SIG-M5 treated with dmso at 0.1 percent for 504 hours (cell line): ENCODE measurements at regions not wholly inside any gene's neighbourhood (a gene's known extent, or its start where the extent isn't known, plus 50 kb on each side); places are given as distances from the start of the nearest gene placed in this dataset.
"Not testable (repeated sequence)": the region's sequence is repeated elsewhere in the genome, so short reads cannot be mapped to it uniquely, and the experiment has no call there.

ENCODE experiments used
- DNase-seq: peaks from one replicate; lab custom pipeline; 2025; ENCODE audit not compliant: unreplicated experiment; lab: John Stamatoyannopoulos, UW

DNA sequence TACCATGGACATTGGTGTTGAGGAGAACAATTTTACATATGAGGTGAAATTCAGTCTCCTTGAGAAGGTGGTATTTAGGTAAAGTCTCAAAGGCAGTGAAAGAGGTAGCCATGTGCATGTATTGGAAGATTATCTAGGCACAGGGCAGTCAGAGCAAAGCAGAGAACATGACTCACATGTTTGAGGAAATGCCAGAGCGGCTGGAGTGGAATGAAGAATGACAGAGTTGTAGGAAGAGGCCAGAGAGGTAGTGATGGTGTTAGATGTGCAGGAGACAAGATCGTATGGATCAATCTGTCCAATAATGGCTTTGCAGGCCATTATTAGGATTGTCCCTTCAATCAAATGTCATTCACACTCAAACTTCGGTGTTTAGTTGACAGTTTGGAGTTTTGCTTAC is 449.4 kb upstream of the PTCHD4 start:
- DNase-seq = no peak

DNA sequence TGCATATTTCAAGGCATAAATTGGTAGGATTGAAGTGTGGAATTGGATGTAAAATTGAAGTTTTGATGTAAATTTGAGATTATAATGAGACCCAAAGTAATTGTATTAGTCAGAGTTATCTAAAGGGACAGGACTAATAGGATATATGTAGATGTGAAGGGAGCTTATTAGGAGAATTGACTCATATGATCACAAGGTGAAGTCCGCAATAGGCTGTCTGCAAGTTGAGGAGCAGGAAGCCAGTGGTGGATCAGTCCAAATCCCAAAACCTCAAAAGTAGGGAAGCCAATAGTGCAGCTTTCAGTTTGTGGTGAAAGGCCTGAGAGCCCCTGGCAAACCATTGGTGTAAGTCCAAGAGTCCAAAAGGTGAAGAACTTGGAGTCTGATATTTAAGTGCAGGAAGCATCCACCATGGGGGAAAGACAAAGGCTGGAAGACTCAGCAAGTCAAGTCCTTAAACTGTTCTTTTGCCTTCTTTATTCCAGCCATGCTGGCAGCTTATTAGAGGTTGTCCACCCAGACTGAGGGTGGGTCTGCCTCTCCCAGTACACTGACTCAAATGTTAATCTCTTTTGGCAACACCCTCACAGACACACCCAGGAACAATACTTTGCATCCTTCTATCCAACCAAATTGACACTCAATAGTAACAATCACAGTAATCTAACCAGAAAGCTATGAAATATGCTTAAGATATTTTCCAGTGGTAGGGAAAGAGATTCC is 442.6 kb upstream of the PTCHD4 start:
- DNase-seq = no peak

DNA sequence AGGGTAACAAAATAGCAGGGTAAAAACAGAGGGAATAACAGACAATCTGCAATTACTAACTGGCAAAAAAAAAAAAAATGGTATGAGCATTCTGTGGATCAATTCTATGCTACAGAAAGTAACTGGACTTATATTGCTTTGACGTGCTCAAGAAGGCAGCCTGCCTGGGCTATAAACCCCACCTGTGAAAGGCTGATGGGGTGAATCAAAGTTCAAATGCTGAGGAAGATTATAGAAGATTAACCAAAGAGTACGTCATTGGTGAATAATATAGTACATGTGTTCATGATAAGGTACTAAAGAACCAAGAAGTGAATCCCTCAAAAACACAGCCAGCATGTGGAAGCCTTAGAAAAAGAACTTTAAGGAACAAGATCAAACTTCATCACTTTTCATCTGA is 441.9 kb upstream of the PTCHD4 start:
- DNase-seq = no peak

DNA sequence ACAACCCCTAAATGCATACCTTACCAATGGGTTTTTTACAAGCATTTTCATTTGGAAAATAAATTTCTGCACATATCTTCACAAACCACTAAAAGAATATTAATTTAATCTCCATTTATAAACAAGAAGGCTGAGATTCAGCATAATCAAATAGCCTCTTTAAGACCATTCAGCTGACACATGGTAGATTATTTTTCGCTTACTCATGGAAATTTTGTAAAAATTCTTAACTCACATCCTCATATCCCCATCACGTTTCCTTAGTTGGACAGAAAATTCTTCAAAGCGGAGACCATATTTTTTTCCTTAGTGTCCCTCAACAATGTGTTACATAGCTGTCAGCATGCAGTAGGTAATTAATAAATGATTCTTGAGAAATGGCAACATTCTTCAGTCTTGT is 439.6 kb upstream of the PTCHD4 start:
- no peak for DNase-seq

DNA sequence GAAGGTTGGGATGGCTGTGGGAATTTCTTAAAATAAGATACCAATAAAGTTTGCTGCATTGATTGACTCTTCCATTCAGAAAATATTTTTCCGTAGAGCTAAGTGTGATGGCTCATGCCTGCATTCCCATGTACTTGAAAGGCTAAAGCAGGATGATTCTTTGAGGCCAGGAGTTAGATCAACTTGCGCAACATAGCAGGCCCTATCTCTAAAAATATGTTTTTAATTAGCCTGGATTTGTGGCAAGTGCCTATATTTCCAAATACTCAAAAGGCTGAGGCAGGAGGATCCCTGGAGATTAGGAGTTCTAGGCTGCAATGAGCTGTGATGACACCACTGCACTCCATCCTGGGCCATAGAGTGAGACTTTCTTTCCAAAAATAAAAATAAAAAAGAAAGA is 431.2 kb upstream of the PTCHD4 start:
- no peak for DNase-seq

DNA sequence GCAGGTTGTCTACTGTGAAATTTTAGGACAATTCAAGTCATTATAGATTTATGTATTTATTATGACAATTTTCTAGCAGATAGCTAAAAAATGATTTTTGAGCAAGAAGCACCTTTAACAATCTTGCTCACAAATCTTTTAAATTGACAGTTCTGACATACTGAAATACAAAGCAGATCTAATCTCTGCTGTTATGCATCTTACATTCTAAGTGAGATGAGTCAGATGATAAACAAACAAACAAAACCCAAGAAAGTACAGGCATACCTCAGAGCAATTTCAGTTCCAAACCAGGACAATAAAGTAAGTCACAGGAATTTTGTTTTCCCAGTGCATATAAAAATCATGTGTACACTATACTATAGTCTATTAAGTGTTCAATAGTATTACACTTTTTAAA is 430.7 kb upstream of the PTCHD4 start:
- no peak for DNase-seq

DNA sequence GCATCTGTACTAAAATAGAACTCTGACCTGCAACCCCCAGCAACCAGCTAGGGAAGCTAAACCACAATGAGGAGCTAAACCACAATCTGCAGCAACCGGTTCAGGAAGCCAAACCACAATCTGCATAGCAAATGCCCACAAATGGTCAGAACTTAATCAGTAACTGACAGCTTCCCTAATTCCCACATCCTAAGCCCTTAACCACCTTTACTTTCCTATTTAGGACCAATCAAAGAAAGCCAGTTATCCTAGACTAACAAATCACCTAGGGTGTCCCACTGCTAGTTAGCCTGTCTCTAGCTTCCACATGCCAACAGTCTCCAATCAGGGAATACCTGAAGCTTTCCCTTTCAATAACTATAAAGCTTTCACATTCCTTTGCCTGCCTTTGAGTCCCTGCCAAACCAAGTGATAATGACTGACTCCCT is 424.6 kb upstream of the PTCHD4 start:
- no peak for DNase-seq

DNA sequence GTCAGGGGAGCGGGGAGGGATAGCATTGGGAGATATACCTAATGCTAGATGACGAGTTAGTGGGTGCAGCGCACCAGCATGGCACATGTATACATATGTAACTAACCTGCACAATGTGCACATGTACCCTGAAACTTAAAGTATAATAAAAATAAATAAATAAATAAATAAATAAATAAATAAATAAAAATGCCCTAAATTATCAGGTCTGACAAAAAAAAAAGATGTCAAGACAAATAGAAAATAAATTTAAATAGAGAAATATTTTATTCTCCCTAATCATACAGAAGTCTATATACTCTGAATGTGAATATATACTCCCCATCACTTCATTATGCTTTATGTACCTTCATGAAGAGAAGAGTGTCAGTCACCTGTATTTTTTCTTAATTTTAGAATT is 420.0 kb upstream of the PTCHD4 start:
- not testable (repeated sequence) for DNase-seq

DNA sequence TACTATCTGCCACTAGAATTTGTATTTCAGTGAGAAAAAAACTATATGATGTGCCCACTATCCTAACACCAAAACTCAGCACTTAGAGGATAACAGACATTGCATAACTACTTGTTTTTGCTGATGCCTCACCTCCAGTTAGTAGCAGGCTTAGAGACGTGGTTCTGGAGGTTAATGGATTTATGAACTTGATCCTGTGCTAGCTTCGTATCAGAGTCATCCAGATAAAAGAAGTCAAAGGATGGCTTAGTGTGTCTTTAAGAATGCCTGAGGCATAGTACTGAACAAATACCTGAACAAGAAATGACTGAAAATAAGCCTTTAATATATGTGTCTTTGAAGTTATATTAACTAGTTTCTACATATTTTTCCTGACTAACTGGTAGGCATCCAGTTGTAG is 414.9 kb upstream of the PTCHD4 start:
- DNase-seq = no peak

DNA sequence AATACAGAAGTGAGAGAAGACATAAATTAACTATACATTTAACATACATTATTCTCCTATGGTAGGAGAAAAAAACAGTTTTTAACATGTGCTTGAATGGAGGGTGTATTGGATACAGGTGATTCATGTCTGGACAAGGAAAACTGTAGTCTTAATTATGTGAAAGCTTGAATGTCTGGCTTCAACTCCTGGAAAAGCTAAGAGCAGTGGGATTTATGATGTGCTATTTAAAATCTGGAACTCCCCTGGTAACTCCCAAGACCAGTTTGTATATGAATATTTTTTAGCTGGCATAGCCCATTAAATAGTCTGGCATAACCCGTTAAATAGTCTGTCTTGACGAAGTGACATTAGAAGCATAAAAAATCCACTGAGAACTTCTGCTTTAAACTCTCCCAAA is 410.0 kb upstream of the PTCHD4 start:
- no peak for DNase-seq

DNA sequence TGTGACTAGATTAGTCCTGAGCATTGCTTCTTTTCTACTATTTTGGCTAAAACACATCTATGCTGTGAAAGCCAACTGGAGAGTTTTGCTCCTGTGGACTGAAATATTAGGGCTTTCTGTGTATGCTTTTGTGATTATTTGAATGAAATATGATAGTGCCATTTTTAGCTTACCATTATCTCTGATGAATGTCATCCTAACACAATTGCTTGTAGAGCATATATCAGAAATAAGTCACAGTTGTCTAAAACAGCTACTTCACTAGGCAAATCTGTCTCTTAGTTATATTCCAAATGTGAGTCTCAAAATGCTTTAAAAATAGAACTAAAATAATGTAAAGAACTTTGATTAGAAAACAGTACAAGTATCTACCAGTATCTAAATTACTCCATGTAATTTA is 401.4 kb upstream of the PTCHD4 start:
- no peak for DNase-seq

DNA sequence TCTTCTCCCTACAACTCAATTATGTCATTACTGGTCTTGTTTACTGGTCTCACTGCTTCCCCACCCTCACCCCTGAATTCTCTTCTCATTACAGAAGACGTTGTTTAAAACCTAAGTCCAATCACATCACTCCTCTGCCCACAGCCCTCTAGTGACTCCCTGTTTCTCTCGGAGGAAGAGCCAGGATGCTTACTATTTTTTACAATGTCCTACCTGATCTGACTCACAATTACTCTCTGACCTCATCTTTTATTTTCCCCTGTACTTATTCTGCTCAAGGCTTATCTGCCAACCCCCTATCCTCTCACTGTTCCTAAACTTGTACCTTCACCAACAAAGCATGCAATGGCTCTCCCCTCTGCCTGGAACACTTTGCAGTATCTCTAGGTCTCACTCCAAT is 400.4 kb upstream of the PTCHD4 start:
- no peak for DNase-seq

DNA sequence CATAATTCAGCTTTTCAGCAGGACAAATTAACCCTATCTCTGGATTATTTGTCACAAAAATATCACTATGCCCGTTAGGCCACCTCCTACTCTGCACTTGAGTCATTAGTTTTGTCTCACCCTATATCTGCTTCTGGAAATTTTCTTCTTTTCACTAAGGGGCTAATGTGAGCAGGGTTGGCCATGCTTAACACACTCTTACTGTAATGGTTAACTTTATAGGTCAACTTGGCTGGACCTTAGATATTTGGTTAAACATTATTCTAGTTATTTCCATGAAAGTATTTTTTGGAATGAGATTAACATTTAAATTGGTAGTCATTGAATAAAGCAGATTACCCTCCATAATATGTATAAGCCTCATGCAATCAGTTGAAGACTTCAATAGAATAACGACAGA is 394.6 kb upstream of the PTCHD4 start:
- no peak for DNase-seq

DNA sequence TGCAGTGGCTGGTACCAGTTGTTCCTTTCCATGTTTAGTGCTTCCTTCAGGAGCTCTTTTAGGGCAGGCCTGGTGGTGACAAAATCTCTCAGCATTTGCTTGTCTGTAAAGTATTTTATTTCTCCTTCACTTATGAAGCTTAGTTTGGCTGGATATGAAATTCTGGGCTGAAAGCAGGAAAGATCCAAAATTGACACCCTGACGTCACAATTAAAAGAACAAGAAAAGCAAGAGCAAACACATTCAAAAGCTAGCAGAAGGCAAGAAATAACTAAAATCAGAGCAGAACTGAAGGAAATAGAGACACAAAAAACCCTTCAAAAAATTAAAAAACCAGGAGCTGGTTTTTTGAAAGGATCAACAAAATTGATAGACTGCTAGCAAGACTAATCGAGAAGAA is 382.4 kb upstream of the PTCHD4 start:
- DNase-seq = not testable (repeated sequence)

DNA sequence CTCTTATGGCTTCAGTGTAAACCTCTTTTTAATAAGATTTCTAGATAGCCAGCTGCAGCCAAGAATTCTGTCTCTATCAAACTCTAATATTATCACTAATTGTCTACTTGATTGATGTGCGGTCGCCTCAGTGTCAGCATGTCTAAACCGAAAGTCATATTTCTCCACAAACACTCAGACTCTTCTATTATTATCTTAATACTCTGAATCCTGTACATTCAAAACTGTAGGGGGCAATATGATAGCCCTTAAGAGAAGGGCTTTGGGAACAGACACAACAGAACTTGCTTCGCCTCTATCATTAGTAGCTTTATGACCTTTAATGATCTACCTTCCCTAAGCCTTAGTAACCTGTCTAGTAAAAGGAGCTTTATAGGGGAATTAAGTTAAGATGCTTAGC is 379.7 kb upstream of the PTCHD4 start:
- no peak for DNase-seq

DNA sequence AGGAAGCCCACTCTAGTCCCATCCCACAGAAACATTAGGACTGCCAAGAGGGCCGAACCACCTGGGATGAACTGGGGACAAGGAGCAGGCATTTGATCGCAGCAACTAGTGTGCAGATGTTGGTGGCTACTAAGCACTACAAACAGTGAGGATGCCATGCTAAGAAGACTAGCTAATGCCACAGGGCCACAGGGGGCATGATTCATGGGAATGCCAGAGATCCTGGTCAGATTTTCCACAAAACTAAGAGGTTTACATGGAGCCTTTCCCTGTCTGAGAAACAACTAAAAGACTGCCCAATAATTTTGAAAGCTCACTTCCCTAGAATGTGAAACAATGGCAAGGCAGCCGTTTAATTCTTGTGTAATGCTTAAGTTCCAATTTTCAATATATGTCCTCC is 375.9 kb upstream of the PTCHD4 start:
- DNase-seq = no peak

DNA sequence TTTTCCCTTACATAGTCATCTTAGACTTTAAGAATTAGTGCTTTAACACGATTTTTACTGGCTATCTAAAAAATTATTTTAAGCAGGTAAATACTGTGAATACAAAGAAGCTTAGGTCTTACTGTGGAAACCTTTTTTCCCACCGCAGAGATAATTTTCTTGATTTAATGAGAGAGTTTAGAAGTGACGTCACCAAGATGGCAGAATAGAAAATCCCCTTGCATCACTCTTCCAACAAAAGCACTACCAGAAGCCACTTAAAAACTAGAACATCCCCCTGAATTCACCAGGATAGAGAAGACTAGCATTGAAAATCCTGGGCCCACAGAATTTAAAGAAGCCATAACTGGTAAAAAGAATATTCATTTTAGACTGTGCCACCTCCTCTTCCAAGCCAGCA is 375.4 kb upstream of the PTCHD4 start:
- DNase-seq = no peak

DNA sequence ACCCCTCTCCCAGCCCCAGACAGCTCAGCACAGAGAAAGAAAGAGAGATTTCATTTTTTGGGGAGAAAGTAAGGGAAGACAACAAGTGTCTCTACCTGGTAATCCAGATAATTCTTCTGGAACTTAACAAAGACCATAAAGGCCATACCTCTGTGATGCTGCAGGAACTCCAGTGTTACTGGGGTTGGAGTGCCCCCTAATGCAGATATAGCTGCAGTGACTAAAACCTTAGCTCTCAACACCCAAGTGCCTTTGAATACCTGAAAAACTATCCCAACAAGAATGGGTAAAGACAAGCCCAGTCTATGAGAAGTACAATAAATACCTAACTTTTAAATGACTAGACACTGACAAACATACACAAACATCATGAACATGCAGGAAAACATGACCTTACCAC is 365.3 kb upstream of the PTCHD4 start:
- DNase-seq = no peak

DNA sequence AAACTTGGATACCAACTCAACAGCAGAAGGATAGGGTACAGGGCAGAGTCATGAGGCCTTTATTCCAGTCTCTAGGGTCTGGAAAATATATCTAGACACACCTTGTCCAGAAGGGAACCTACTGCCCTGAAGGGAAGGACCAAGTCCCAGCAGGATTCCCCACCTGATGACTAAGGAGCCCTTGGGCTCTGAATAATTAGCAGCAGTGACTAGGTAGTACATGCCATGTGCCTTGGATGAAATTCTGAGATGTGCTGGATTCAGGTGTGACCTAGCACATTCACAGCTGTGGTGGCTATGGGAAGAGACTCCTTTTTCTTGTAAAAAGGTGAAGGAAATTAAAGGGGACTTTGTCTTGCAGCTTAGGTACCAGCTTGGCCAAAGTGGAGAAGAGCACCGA is 364.3 kb upstream of the PTCHD4 start:
- DNase-seq = no peak

DNA sequence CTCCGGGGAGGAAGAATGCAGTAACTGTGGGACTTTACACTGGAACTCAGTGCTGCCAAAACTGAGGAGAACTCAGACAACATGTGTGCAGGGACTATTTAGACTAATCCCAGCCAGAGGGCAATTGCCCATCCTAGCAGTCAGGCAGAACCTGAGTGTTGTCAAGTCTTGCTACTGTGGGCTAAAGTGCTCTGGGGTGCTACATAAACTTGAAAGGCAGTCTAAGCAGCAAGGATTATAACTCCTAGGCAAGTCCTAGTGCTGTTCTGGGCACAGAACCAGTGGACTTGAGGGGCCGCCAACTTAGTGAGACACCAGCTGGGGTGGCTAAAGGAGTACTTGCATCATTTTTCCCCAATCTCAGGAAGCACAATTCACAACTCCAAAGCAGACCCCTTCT is 363.8 kb upstream of the PTCHD4 start:
- no peak for DNase-seq

DNA sequence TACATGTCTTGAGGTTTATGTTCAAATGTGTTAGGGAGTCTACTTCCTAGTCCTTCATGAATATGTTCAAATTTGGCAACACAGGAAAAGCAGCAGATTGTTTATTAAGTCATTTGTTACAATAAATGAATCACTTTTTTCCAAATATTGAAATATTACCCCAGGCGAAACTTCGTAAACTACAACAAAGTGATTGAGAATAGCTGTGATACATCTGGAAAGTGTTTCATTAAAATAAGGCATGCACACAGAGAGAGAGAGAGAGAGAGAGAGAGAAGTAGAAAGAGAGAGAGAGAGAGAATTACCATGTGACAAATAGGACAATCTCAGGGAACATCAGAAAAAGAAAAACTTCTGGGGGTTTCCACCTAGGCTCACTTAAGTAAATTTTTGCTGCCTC is 363.1 kb upstream of the PTCHD4 start:
- DNase-seq = no peak

DNA sequence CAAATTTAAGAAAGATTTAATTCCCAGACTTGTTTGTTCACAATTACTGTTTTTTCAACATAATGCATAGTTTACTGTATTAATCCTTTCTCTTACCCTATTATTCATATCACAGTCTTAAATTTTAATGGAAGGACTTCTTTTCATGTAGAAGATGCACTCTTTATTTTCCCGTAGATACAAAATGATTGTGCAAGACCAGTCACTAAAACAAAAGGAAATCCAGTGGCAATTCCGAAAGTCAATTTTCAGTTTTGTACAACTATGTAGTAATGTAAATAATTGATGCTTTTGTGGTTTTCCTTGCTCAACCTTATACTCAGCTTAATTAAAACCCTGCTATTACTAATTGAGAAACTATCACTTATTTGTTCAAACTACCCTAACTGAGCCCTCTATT is 361.5 kb upstream of the PTCHD4 start:
- DNase-seq = no peak

DNA sequence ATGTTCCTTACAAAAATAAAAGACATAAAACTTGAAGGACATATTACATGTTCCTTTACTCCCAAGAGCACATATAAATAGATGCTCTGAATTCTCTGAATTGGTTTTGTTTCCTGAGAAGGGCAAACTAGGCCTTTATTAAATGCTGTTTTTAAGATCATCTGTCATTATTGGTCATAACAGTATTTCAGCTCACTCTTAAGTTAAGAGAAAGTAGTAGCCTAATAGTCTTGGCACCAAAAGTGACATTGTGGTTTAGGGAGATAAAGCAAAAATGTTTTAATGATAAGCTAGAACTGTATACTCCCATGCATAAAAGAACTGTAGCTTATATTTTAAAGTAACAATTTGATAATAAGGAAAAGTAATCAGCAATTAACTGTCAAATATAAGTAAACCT is 361.1 kb upstream of the PTCHD4 start:
- DNase-seq = no peak

DNA sequence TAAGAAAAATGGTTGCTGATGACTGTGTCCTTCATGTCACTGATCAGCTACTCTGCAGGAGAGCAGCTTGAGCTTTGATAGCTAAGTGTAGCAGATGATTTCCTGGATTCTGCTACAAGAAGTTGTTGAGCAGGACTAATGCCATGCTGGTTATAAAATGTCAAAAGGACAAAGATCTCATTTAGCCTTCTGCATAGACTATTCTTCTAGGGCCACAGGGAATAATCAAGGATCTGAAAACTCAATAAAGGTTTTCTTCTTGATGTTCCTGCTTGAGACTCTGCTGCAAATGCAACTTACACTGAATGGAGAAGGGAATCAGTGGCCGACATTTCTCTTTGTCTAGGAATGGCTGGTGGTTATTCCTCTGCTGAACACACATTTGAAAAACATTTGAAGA is 360.3 kb upstream of the PTCHD4 start:
- DNase-seq = no peak
